ENCODE measurements at regions not wholly inside any gene's neighbourhood (a gene's known extent, or its start where the extent isn't known, plus 50 kb on each side); places are given as distances from the start of the nearest gene placed in this dataset.

DNA sequence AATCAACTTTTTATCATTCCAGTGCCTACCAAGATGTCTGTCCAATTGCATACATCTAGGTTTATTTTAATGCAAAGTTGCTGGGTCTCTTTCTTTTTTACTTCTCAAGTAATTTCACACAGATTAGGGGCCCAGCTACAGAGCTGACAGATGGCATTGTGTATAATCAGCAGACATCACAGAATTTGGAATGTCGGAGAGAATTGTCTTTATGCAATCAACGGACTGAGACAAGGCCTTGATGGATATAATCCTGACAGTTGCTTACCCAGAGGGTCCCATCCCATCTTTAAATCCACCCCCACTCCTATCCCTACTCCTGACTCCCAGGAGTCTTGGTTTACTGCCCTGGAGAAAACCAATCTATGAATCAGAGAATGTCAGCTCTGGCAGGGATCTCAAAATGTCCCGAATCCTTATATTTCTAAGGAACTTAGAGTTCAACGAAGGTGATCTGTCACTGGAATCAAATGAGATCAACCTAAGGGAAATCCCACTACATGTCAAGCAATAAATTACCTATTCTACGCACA lies 142.0 kb downstream of the LRATD1 start:
- TF ChIP-seq, protein P1, sequence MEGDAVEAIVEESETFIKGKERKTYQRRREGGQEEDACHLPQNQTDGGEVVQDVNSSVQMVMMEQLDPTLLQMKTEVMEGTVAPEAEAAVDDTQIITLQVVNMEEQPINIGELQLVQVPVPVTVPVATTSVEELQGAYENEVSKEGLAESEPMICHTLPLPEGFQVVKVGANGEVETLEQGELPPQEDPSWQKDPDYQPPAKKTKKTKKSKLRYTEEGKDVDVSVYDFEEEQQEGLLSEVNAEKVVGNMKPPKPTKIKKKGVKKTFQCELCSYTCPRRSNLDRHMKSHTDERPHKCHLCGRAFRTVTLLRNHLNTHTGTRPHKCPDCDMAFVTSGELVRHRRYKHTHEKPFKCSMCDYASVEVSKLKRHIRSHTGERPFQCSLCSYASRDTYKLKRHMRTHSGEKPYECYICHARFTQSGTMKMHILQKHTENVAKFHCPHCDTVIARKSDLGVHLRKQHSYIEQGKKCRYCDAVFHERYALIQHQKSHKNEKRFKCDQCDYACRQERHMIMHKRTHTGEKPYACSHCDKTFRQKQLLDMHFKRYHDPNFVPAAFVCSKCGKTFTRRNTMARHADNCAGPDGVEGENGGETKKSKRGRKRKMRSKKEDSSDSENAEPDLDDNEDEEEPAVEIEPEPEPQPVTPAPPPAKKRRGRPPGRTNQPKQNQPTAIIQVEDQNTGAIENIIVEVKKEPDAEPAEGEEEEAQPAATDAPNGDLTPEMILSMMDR (IDR thresholded peaks at IDR 0.05) = no peak
- no peak for TF ChIP-seq POLR2A (IDR thresholded peaks at IDR 0.05; ENCODE audit: low read depth)
